Skeletal muscle tissue (tissue), 3 donors: ENCODE measurements at regions not wholly inside any gene's neighbourhood (a gene's known extent, or its start where the extent isn't known, plus 50 kb on each side); places are given as distances from the start of the nearest gene placed in this dataset.

ENCODE experiments used
- H3K27ac ChIP-seq: one replicate; pipeline ENCODE4 v1.7.0; 2013; ENCODE audit warnings: mild to moderate bottlenecking, low read depth, low read length, inconsistent platforms
- H3K27me3 ChIP-seq, 3 donors: one replicate each; pipeline ENCODE4 v1.7.0; 2013; ENCODE audit warnings: low read length in 3 of 3; ENCODE audit not compliant: control insufficient read depth in 3 of 3, insufficient read depth in 3 of 3
- H3K36me3 ChIP-seq, 3 donors: one replicate each; pipeline ENCODE4 v1.7.0; 2013; ENCODE audit warnings: low read length in 3 of 3; ENCODE audit not compliant: control insufficient read depth in 3 of 3, insufficient read depth in 3 of 3
- H3K4me1 ChIP-seq, 3 donors: one replicate each; pipeline ENCODE4 v1.7.0; 2013; ENCODE audit warnings: low read length in 3 of 3, mild to moderate bottlenecking in 3 of 3; ENCODE audit not compliant: control insufficient read depth in 3 of 3, insufficient read depth in 3 of 3
- H3K4me3 ChIP-seq, 3 donors: one replicate each; pipeline ENCODE4 v1.7.0; 2013; ENCODE audit warnings: low read length in 3 of 3
- H3K9ac ChIP-seq, 3 donors: one replicate each; pipeline ENCODE4 v1.7.0; 2013; ENCODE audit warnings: low read length in 3 of 3, mild to moderate bottlenecking in 3 of 3, moderate library complexity in 2 of 3, low read depth in 1 of 3
- H3K9me3 ChIP-seq, 3 donors: one replicate each; pipeline ENCODE4 v1.7.0; 2013; ENCODE audit warnings: low read length in 3 of 3; ENCODE audit not compliant: control insufficient read depth in 3 of 3
- donor health status: Osteomylitis.

- H3K27ac ChIP-seq: no peak overlapping the region
- no peaks in the 10 kb centered on the region for H3K27me3 ChIP-seq
- H3K9me3 ChIP-seq: no peaks in the 10 kb centered on the region
- no peaks in the 10 kb centered on the region for H3K36me3 ChIP-seq
- no peaks in the 10 kb centered on the region for H3K4me1 ChIP-seq
- no peak overlapping the region for H3K9ac ChIP-seq
- H3K4me3 ChIP-seq: no peak overlapping the region
These were observed 356.0 kb upstream of the GALNT5 start for GRCh38 chr2:156901373-156902031.

- Histone ChIP-seq H3K4me1 (no peaks in the 10 kb centered on the region), H3K36me3 (no peaks in the 10 kb centered on the region), H3K4me3 (no peak overlapping the region), H3K9me3 (no peaks in the 10 kb centered on the region), H3K9ac (no peak overlapping the region), H3K27ac (no peak overlapping the region), H3K27me3 (no peaks in the 10 kb centered on the region)
These were observed 354.2 kb upstream of the GALNT5 start for GRCh38 chr2:156903335-156903734.

GRCh38 chr2:156907806-156908205, 349.7 kb upstream of the GALNT5 start:
- Histone ChIP-seq H3K27me3 (no peaks in the 10 kb centered on the region), H3K9ac (no peak overlapping the region), H3K4me1 (no peaks in the 10 kb centered on the region), H3K4me3 (no peak overlapping the region), H3K27ac (no peak overlapping the region), H3K36me3 (no peaks in the 10 kb centered on the region), H3K9me3 (no peaks in the 10 kb centered on the region)

DNA sequence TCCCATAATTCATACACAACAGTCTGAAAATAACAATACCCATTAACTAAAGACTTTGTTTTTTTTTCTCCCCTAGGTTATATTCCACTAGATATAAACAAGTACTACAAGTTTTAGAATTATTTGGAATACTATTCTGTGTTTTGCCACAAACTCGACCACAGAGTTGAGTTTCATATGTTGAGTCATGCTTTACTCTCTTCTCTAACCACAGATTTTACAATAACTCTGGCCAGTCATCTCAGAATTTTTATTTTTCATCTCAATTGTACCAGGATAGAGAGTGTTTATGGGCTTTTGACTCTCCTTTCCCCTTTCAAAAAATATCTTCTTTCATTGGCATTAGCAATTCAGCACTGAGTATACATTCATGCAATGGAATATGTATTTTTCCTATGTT, 348.7 kb upstream of the GALNT5 start:
- Histone ChIP-seq H3K4me1 (no peaks in the 10 kb centered on the region), H3K27me3 (no peaks in the 10 kb centered on the region), H3K9ac (no peak overlapping the region), H3K27ac (no peak overlapping the region), H3K4me3 (no peak overlapping the region), H3K9me3 (no peaks in the 10 kb centered on the region), H3K36me3 (no peaks in the 10 kb centered on the region)

DNA sequence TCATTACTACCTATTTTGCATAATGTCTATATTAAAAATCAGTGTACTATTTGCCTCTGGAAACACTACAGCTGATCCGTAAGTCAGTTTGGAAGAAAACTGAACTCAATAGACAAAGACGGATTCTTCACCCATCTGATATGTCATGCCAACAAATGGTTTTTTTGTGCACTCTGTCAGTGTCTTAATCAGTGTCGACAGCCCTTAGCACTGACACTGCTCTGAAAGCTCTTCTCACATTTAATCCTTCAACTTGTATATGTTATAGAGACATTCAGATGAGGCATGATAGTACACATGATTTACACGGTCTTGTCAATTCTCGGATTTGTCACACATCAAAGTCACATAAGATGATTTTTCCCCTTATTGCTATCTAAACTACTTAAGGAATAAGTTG, 347.5 kb upstream of the GALNT5 start:
- H3K9ac ChIP-seq: no peak overlapping the region
- no peaks in the 10 kb centered on the region for H3K4me1 ChIP-seq
- H3K9me3 ChIP-seq: no peaks in the 10 kb centered on the region
- no peak overlapping the region for H3K27ac ChIP-seq
- H3K27me3 ChIP-seq: no peaks in the 10 kb centered on the region
- no peaks in the 10 kb centered on the region for H3K36me3 ChIP-seq
- no peak overlapping the region for H3K4me3 ChIP-seq

- no peak overlapping the region for H3K9ac ChIP-seq
- H3K4me3 ChIP-seq: no peak overlapping the region
- H3K27ac ChIP-seq: no peak overlapping the region
- no peaks in the 10 kb centered on the region for H3K36me3 ChIP-seq
- H3K27me3 ChIP-seq: no peaks in the 10 kb centered on the region
- H3K9me3 ChIP-seq: no peaks in the 10 kb centered on the region
- no peaks in the 10 kb centered on the region for H3K4me1 ChIP-seq
These were observed 342.2 kb upstream of the GALNT5 start for GRCh38 chr2:156915332-156915731.

- H3K9ac ChIP-seq: no peak overlapping the region
- H3K27me3 ChIP-seq: no peaks in the 10 kb centered on the region
- no peaks in the 10 kb centered on the region for H3K9me3 ChIP-seq
- H3K4me1 ChIP-seq: no peaks in the 10 kb centered on the region
- H3K36me3 ChIP-seq: no peaks in the 10 kb centered on the region
- H3K27ac ChIP-seq: no peak overlapping the region
- no peak overlapping the region for H3K4me3 ChIP-seq
These were observed 339.1 kb upstream of the GALNT5 start for GRCh38 chr2:156918410-156918809.

DNA sequence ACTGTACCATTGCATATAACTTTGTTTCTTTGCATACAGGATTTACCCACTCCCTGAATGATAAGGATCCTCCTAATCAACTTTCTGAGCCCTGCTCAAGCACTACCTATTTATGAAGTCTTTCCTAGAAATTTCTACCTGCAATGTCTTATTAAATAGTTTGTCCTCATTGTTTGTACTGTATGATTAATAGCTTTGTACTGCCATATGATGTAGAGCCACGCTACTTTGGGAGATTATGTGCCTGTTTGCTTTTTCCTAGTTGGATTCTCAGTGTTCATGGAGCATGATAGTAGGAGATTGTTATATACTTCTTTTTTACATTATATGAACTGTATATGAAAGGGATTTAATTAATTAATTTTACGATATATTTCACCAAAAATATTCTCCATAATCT, 327.1 kb upstream of the GALNT5 start:
- Histone ChIP-seq H3K4me1 (no peaks in the 10 kb centered on the region), H3K9me3 (no peaks in the 10 kb centered on the region), H3K27me3 (no peaks in the 10 kb centered on the region), H3K27ac (no peak overlapping the region), H3K9ac (no peak overlapping the region), H3K36me3 (no peaks in the 10 kb centered on the region), H3K4me3 (no peak overlapping the region)

DNA sequence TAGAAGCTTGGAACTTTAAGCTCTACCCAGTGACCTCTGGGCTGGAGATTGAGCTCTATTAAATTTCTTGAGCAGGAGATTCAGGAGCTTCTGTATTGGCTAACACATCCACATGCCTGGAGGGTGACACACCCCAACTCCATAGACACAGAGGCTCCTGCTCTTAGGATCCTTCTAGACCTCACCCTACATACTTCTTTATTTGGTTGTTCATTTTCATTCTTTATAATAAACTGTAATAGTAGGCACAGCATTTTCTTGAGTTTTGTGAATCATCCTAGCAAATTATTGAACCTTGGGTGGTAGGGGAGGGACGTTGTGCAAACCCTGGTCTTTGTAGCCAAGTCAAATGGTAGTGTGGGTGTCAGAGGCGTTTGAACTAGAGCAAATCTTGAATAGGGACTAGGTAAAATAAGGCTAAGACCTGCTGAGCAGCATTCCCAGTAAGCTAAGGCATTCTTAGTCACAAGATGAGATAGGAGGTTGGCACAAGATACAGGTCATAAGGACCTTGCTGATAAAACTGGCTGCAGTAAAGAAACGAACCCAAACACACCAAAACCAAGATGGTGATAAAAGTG, 323.8 kb upstream of the GALNT5 start:
- Histone ChIP-seq H3K4me1 (no peaks in the 10 kb centered on the region), H3K27me3 (no peaks in the 10 kb centered on the region), H3K36me3 (no peaks in the 10 kb centered on the region), H3K27ac (no peak overlapping the region), H3K9ac (no peak overlapping the region), H3K4me3 (no peak overlapping the region), H3K9me3 (no peaks in the 10 kb centered on the region)

DNA sequence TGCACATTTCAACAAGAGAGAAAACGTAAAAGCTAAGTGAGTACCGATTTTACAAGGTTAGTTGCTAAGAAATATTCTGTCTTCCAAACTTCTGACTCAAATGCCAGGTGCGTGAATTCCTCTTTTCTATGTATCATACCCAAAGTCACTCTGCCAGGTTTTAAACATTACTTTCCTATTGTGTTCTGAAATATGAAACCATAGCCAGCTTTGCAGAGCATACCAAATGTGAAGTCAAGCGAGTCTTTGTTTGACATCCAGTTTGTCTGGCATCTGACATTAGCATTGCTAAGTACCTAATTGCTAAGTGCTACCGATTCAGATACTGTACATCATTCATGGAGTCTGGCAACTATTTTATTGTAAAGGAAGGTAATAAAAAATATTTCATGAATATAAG, 321.9 kb upstream of the GALNT5 start:
- no peaks in the 10 kb centered on the region for H3K27me3 ChIP-seq
- no peaks in the 10 kb centered on the region for H3K9me3 ChIP-seq
- H3K36me3 ChIP-seq: no peaks in the 10 kb centered on the region
- no peak overlapping the region for H3K27ac ChIP-seq
- H3K9ac ChIP-seq: no peak overlapping the region
- no peaks in the 10 kb centered on the region for H3K4me1 ChIP-seq
- no peak overlapping the region for H3K4me3 ChIP-seq
